NOMO-1 treated with DMSO at 0.1 percent for 48 hours (cell line): ENCODE measurements at regions not wholly inside any gene's neighbourhood (a gene's known extent, or its start where the extent isn't known, plus 50 kb on each side); places are given as distances from the start of the nearest gene placed in this dataset.
"Not testable (repeated sequence)": the region's sequence is repeated elsewhere in the genome, so short reads cannot be mapped to it uniquely, and the experiment has no call there.

Experiments
- DNase-seq: peaks from one replicate; lab custom pipeline; 2025; ENCODE audit not compliant: unreplicated experiment; lab: John Stamatoyannopoulos, UW

GRCh38 chr2:116318551-116318950, 1495.9 kb upstream of the DDX18 start:
- not testable (repeated sequence) for DNase-seq

DNA sequence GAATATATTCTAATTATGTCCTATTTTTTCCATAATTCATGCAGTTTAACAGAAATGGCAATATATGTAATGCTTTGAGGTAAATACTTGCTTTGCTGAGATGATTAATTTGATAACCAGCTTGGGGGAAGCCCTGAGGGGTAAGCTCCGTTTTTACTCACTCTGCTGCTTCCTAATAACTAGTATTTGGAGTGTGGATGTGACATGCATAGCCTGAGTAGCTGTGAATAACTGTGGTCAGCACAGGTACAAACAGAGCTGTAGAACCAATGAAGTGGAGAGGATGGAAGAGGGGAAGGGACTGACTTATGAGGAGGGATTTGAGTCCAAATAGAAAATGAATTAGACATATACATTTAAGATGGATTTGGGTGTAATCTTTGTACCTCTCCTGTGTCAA, 1495.5 kb upstream of the DDX18 start:
- DNase-seq = no peak

- no peak for DNase-seq
Observed at GRCh38 chr2:116319935-116320334, 1494.6 kb upstream of the DDX18 start.

GRCh38 chr2:116329280-116329679, 1485.2 kb upstream of the DDX18 start:
- no peak for DNase-seq

GRCh38 chr2:116340690-116341089, 1473.8 kb upstream of the DDX18 start:
- DNase-seq = no peak

DNA sequence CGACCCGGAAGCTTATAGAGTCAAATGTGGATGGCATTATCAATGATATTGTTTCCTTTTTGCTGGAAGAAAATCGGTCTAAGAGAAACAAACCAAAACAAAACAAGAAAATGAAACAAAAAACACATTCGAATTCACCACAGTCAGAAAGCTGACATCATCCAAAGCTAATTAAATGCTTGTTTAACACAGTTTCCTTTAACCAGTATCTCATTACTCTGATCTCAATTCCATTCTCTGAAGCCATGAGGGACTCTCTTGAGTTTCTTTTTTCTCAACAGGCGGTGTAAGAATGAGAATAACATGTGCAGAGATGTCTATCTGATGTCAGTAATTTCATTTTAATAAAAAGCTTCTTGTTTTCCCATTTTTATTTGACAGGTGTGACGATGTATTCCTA, 1448.3 kb upstream of the DDX18 start:
- DNase-seq = no peak

DNA sequence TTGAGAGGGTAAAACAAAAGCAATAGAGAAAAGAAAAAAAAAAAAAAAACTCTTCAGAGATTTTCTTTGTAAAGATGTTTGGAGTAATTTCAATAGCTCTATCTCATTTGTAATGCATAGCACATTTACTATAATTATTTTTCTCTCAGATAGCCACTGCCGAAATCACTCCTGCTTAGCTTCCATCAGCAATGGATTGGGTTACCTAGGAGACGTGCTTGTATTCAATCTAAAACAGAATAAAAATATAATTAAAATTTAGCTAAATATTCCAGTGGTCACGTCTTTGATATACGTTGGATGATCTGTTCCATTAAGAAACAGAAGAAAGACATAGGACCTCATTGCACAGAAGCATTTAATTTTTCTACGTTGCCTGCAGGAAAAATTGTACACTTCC, 1435.7 kb upstream of the DDX18 start:
- DNase-seq = no peak

- DNase-seq = no peak
Observed at GRCh38 chr2:116411211-116411610, 1403.3 kb upstream of the DDX18 start.

- no peak for DNase-seq
Observed at GRCh38 chr2:116413659-116414058, 1400.8 kb upstream of the DDX18 start.

- DNase-seq = no peak
Observed at GRCh38 chr2:116416731-116417377, 1397.6 kb upstream of the DDX18 start.

GRCh38 chr2:116435648-116436047, 1378.8 kb upstream of the DDX18 start:
- no peak for DNase-seq

DNA sequence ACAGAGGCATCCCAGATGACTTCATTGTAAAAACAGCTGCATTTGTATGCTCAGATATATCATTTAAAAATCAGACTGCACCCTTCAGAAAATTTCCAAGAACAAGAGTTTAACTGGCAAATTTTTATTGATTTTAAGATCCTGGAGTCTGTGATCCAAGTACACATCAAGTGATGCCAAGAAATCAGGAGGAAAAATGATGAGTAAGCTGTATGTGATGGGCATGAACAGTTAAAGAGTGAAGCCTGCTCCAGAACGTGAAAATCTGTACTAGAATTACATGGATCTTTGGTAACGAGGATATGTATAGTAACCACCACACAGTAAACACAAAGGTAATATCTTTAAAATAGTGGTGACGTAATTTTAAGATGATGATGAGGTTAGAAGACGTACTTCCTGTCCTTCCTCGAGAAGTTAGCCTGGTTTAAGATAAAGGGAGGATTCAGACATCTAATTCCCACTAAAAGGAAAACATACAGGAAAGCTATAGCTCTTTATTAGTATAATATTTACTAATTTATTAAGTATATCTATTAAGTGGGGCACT, 1374.3 kb upstream of the DDX18 start:
- DNase-seq = no peak

DNA sequence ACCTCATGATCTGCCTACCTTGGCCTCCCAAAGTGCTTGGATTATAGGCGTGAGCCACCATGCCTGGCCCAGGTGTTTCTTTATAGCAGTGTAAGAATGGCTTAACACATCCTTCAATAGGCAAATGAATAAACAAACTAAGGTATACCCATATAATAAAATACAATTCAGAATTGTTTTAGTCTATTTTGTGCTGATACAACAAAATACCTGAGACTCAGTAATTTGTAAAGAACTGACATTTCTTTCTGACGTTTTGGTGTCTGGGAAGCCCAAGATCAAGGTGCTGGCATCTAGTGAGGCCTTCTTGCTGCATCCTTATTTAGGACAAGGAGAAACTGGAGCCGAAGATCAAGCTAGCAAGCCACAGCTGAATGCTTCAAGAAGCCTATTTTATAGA, 1372.1 kb upstream of the DDX18 start:
- no peak for DNase-seq

GRCh38 chr2:116444256-116444872, 1370.1 kb upstream of the DDX18 start:
- DNase-seq = no peak

- DNase-seq = no peak
Observed at GRCh38 chr2:116450990-116451389, 1363.5 kb upstream of the DDX18 start.

DNA sequence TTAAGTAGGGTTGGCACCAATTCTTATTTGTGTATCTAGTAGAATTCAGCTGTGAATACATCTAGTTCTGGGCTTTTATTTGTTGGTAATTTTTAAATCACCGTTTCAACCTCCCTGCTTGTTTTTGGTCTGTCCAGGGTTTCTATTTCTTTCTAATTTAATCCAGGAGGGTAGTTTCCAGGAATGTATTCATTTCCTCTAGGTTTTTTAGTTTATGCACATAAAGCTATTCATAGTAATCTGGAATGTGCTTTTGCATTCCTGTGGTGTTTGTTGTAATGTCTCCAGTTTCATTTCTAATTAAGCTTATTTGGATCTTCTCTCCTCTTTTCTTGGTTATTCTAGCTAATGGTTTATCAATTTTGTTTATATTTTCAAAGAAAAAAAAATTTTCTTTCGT, 1361.8 kb upstream of the DDX18 start:
- no peak for DNase-seq

- no peak for DNase-seq
Observed at GRCh38 chr2:116456429-116456828, 1358.1 kb upstream of the DDX18 start.

GRCh38 chr2:116467243-116467642, 1347.2 kb upstream of the DDX18 start:
- DNase-seq = no peak

- DNase-seq = no peak
Observed at GRCh38 chr2:116477229-116477628, 1337.3 kb upstream of the DDX18 start.

DNA sequence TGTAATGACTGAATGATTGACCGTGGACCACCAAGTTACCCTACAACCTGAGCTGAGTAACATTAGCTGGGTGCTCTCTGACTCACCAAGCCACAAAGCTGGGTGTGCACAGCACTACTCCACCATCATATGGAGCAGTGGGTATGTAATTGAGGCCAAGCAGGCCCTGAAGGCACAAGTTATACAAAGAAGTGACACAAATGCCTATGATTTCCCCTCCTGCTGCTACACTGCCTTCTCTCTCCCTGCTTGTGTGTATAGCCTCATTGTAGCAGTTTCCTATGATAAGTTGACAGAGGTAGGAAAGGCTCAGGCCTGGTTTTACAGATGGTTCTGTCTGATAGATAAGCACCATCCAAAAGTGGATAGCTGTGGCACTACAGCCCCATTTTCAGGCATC, 1327.2 kb upstream of the DDX18 start:
- no peak for DNase-seq

DNA sequence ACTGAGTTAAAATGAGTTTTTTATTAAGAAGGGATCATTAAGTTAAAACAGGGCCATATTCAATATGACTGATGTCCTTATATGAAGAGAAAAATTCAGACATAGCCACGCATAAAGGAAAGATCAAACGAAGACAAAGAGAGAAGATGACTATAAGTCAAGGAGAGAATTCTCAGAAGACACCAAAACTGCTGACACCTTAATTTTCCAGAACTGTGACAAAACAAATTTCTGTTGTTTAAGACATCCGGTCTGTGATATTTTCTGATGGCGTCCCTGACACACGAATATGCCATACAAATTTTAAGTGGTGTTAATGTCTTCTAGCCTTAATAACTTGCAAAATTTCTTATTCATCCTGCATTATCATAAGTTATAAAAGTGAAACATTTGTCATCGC, 1325.2 kb upstream of the DDX18 start:
- DNase-seq = no peak

DNA sequence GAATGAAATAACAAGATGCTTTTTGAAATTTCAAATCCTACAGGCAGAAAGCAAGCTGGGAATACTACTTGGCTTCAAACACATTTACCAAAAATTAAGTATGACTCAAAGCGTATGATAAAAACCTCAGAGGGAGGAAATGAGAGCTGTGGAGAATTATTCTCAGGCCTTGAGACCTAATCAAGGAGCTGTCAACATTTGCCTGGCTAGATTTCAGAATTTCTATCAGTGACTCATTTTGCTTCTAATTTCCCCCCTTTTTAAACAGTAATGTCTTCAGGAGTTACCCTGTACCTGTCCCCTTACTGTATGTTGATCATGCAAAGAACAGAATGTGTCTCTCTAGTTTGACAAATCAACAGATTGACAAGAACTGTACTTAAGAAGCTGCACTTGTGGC, 1324.5 kb upstream of the DDX18 start:
- DNase-seq = no peak
